ENCODE measurements at regions not wholly inside any gene's neighbourhood (a gene's known extent, or its start where the extent isn't known, plus 50 kb on each side); places are given as distances from the start of the nearest gene placed in this dataset.

- DNase-seq (ENCODE audit: low read depth), result no peak
- in situ Hi-C loops (cut with HindIII; ENCODE audit: low sequenced_read_pairs), result no loop called here
- H3K4me3 ChIP-seq (ENCODE audit: low read depth, low read length), result no peak overlapping the region
- TF ChIP-seq, protein P1, sequence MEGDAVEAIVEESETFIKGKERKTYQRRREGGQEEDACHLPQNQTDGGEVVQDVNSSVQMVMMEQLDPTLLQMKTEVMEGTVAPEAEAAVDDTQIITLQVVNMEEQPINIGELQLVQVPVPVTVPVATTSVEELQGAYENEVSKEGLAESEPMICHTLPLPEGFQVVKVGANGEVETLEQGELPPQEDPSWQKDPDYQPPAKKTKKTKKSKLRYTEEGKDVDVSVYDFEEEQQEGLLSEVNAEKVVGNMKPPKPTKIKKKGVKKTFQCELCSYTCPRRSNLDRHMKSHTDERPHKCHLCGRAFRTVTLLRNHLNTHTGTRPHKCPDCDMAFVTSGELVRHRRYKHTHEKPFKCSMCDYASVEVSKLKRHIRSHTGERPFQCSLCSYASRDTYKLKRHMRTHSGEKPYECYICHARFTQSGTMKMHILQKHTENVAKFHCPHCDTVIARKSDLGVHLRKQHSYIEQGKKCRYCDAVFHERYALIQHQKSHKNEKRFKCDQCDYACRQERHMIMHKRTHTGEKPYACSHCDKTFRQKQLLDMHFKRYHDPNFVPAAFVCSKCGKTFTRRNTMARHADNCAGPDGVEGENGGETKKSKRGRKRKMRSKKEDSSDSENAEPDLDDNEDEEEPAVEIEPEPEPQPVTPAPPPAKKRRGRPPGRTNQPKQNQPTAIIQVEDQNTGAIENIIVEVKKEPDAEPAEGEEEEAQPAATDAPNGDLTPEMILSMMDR (IDR thresholded peaks at IDR 0.05; ENCODE audit: low read depth, low read length, missing control alignments), result no peak
These were observed 349.0 kb downstream of the MID1IP1 start for GRCh38 chrX:39150220-39150619.

- TF ChIP-seq, protein P1 (IDR thresholded peaks at IDR 0.05; ENCODE audit: low read depth, low read length, missing control alignments), result no peak
- no peak overlapping the region for H3K4me3 ChIP-seq (ENCODE audit: low read depth, low read length)
- in situ Hi-C loops (cut with HindIII; ENCODE audit: low sequenced_read_pairs), result no loop called here
- no peak for DNase-seq (ENCODE audit: low read depth)
These were observed 349.4 kb downstream of the MID1IP1 start for GRCh38 chrX:39150621-39151020.

DNA sequence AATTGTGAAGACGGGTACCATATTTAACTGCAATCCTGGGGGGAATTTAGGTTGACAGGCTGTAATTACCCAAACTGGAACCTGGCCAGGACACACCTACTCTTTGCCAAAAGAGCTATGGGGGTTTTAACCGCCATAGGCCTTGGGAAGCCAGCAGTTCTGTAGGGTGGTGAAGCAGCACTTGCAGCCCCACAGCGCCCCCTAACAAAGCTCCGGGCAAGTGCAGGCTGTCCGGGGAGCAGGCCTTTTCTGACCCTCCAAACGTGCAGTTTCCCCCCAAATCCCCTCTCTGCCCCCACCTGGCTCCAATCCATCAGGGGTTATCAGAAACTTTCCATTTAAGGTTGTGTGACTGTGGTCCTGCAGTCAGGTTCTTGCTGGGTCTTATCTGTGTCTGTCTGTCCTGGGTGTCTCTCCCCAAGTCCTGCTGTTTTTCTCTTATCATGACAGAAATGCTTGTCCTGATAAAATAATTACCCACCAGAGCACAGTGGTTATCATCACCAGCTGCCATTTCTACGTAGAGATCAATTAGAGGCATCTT lies 350.9 kb downstream of the MID1IP1 start:
- DNase-seq (ENCODE audit: low read depth), result no peak
- TF ChIP-seq, protein P1 (IDR thresholded peaks at IDR 0.05; ENCODE audit: low read depth, low read length, missing control alignments), result peak; percentile 51
- no peak overlapping the region for H3K4me3 ChIP-seq (ENCODE audit: low read depth, low read length)
- in situ Hi-C loops (cut with HindIII; ENCODE audit: low sequenced_read_pairs), result no loop called here

GRCh38 chrX:39156051-39156450 lies 354.8 kb downstream of the MID1IP1 start:
- TF ChIP-seq, protein P1 (IDR thresholded peaks at IDR 0.05; ENCODE audit: low read depth, low read length, missing control alignments), result no peak
- in situ Hi-C loops (cut with HindIII; ENCODE audit: low sequenced_read_pairs), result no loop called here
- no peak for DNase-seq (ENCODE audit: low read depth)
- H3K4me3 ChIP-seq (ENCODE audit: low read depth, low read length), result no peak overlapping the region

GRCh38 chrX:39157006-39157405 lies 355.7 kb downstream of the MID1IP1 start:
- in situ Hi-C loops (cut with HindIII; ENCODE audit: low sequenced_read_pairs), result no loop called here
- no peak overlapping the region for H3K4me3 ChIP-seq (ENCODE audit: low read depth, low read length)
- DNase-seq (ENCODE audit: low read depth), result no peak
- TF ChIP-seq, protein P1 (IDR thresholded peaks at IDR 0.05; ENCODE audit: low read depth, low read length, missing control alignments), result no peak

GRCh38 chrX:39157796-39158195 lies 356.5 kb downstream of the MID1IP1 start:
- DNase-seq (ENCODE audit: low read depth), result peak; percentile 31
- no peak overlapping the region for H3K4me3 ChIP-seq (ENCODE audit: low read depth, low read length)
- TF ChIP-seq, protein P1 (IDR thresholded peaks at IDR 0.05; ENCODE audit: low read depth, low read length, missing control alignments), result no peak
- in situ Hi-C loops (cut with HindIII; ENCODE audit: low sequenced_read_pairs), result no loop called here
